ENCODE measurements at regions not wholly inside any gene's neighbourhood (a gene's known extent, or its start where the extent isn't known, plus 50 kb on each side); places are given as distances from the start of the nearest gene placed in this dataset.

DNA sequence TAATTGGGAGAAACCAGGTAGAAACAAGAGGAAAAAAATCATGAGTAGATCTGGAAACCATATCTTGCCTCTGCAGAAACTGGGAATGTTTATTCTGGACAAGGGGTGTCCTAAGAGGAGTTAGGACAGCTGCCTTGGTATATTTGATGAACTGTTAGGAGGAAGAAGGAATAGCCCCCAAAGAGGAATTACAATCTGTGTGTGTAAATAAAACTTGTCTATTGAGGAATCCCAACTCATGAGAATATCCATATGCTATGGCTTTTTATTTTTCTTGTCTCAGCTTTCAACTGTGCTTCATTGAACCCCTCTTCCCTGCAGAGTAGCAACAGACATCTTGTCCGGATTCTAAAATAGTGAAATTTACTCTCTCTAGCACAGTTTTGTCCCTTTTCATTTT is 423.5 kb upstream of the SLC14A2 start:
- H3K4me1 ChIP-seq: no peaks in the 10 kb centered on the region
- H3K27ac ChIP-seq: no peak overlapping the region
- H3K36me3 ChIP-seq: no peaks in the 10 kb centered on the region
- no peak for DNase-seq
- H3K27me3 ChIP-seq: no peaks in the 10 kb centered on the region
- no peak overlapping the region for H3K4me3 ChIP-seq
- H3K9me3 ChIP-seq: no peaks in the 10 kb centered on the region
- TF ChIP-seq POLR2AphosphoS5 (IDR thresholded peaks at IDR 0.05) (no peak), POLR2A (IDR thresholded peaks at IDR 0.05) (no peak), EP300 (IDR thresholded peaks at IDR 0.05) (no peak), CTCF (IDR thresholded peaks at IDR 0.05) (no peak)
- 94 to 96% methylated on average over 1 of the region's 1 CpG for WGBS, 2 donors
- intact Hi-C loops (cut with DNase I): no loop called here

- 77 to 92% methylated on average over 5 of the region's 5 CpGs for WGBS, 2 donors
- no peak for DNase-seq
- TF ChIP-seq CTCF (IDR thresholded peaks at IDR 0.05) (no peak), EP300 (IDR thresholded peaks at IDR 0.05) (no peak)
- no peak overlapping the region for H3K27ac ChIP-seq
- H3K4me3 ChIP-seq: no peak overlapping the region
- H3K27me3 ChIP-seq: no peaks in the 10 kb centered on the region
- H3K9me3 ChIP-seq: no peaks in the 10 kb centered on the region
- intact Hi-C loops (cut with DNase I): no loop called here
- H3K4me1 ChIP-seq: no peaks in the 10 kb centered on the region
- no peaks in the 10 kb centered on the region for H3K36me3 ChIP-seq
Measured at GRCh38 chr18:45197526-45197970, 417.7 kb upstream of the SLC14A2 start.

DNA sequence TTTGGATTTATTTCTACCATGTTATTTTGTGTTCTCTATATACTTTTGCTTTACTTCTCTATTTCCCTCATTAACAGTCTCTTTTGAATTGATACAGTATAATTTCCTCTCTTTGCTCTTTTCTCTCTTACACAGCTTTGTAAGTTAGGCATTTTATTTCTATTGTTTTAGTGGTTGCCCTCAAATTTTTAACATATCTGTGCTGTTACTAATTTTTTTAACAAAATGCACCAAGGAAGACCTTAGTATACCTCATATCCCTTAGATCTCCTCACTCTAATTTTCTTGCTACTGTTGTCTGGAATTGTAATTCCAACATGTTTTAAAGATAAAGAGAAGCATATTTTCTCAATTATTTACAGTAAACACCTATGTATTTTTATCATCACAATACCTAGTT is 416.8 kb upstream of the SLC14A2 start:
- DNase-seq: no peak
- H3K4me1 ChIP-seq: no peaks in the 10 kb centered on the region
- no peaks in the 10 kb centered on the region for H3K27me3 ChIP-seq
- intact Hi-C loops (cut with DNase I): no loop called here
- H3K36me3 ChIP-seq: no peaks in the 10 kb centered on the region
- TF ChIP-seq POLR2A (IDR thresholded peaks at IDR 0.05): no peak
- no peak for TF ChIP-seq EP300 (IDR thresholded peaks at IDR 0.05)
- no peak for TF ChIP-seq POLR2AphosphoS5 (IDR thresholded peaks at IDR 0.05)
- TF ChIP-seq CTCF (IDR thresholded peaks at IDR 0.05): no peak
- no peak overlapping the region for H3K27ac ChIP-seq
- no peak overlapping the region for H3K4me3 ChIP-seq
- no peaks in the 10 kb centered on the region for H3K9me3 ChIP-seq

- H3K27ac ChIP-seq: no peak overlapping the region
- H3K4me3 ChIP-seq: no peak overlapping the region
- H3K27me3 ChIP-seq: no peaks in the 10 kb centered on the region
- TF ChIP-seq EP300 (IDR thresholded peaks at IDR 0.05) (no peak), CTCF (IDR thresholded peaks at IDR 0.05) (no peak), POLR2AphosphoS5 (IDR thresholded peaks at IDR 0.05) (no peak), POLR2A (IDR thresholded peaks at IDR 0.05) (no peak)
- intact Hi-C loops (cut with DNase I): no loop called here
- no peak for DNase-seq
- no peaks in the 10 kb centered on the region for H3K9me3 ChIP-seq
- WGBS, 2 donors: 94 to 95% methylated on average over 2 of the region's 2 CpGs
- no peaks in the 10 kb centered on the region for H3K4me1 ChIP-seq
- H3K36me3 ChIP-seq: no peaks in the 10 kb centered on the region
Measured at GRCh38 chr18:45201029-45201428, 414.2 kb upstream of the SLC14A2 start.

GRCh38 chr18:45201489-45201888 is 413.8 kb upstream of the SLC14A2 start:
- H3K27me3 ChIP-seq: no peaks in the 10 kb centered on the region
- H3K9me3 ChIP-seq: no peaks in the 10 kb centered on the region
- TF ChIP-seq POLR2AphosphoS5 (IDR thresholded peaks at IDR 0.05): no peak
- TF ChIP-seq EP300 (IDR thresholded peaks at IDR 0.05): no peak
- no peak for TF ChIP-seq CTCF (IDR thresholded peaks at IDR 0.05)
- no peak overlapping the region for H3K27ac ChIP-seq
- no peaks in the 10 kb centered on the region for H3K4me1 ChIP-seq
- intact Hi-C loops (cut with DNase I): no loop called here
- no peak for DNase-seq
- no peaks in the 10 kb centered on the region for H3K36me3 ChIP-seq
- H3K4me3 ChIP-seq: no peak overlapping the region
